ENCODE measurements at regions not wholly inside any gene's neighbourhood (a gene's known extent, or its start where the extent isn't known, plus 50 kb on each side); places are given as distances from the start of the nearest gene placed in this dataset.
"Not testable (repeated sequence)": the region's sequence is repeated elsewhere in the genome, so short reads cannot be mapped to it uniquely, and the experiment has no call there.

DNA sequence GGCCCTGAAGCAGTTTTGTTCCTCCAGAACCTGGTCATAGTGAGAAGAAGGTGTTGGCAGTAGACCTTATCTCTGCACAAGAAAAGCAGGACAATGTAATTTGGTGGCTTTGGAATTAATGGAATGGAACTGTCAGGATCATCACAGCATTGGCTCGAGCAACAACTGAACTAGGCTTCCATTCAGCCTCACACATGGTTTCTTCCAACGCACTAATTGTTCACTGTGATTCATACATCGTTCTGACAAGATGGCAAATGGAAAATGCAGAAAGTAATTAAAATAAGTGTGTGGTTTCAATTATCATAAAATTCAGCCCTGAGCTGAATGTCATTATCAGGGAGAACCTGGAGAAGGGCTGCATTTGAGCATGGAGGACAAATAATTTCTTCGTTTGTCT lies 80.6 kb downstream of the MFSD1 start:
- DNase-seq: peak; percentile 22

DNA sequence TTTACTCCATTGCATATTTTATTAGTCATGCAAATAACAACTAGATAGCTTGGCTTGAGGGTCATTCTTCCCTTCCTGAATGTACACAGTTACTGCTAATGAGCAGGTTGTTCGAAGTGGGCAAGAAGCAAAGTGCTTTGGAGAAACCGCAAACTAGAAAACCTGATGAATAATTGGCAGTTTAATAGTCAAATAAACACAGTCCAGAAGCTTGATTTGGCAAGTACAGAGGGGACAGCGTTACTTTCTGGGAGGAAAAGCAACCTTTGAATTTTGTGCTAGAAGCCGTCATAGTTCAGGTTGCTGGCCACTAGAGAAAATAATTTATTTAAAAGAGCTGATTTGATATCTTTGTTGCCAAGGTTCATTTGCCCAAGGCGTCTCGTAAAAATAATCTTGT lies 94.9 kb downstream of the MFSD1 start:
- DNase-seq: no peak

DNA sequence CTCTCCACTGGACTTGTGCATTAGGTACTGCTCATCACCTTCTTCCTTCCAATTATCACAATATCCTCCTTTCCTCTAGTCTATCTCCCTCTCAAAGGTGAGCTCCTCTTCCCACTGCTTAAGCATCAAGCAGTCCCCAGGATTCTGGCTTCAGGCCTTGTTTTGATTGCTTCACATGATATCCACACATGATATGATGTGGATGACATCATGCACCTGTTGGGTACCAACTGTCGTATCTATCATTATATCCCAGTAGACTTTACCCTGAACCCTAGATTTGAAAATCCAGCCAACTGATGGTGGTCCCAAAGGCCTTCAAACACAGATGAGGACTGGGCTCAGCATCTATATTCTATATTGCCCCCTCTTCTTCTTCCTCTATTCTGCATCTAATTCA lies 104.9 kb downstream of the MFSD1 start:
- DNase-seq: no peak

GRCh38 chr3:158908187-158908734 lies 106.4 kb downstream of the MFSD1 start:
- no peak for DNase-seq

DNA sequence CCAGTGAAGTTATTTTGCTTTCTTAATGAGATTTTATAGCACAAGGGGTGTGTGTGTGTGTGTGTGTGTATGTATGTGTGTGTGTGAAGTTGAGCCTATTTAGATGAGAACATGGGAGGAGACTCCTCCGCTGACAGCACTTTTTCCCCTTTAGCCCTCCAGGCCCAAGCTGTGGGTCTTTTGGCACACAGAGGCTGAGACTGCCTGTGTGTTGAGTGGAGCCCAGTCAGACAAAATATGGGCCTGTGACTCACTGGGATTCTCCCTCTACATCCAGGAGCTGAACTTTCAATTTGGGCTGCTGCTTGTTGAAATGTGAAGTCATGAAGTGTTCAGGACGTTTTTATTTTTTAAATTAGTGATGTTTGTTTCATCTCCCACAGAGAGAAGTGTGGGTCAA lies 108.0 kb downstream of the MFSD1 start:
- DNase-seq: no peak

GRCh38 chr3:158911586-158911985 lies 109.7 kb downstream of the MFSD1 start:
- DNase-seq: no peak

DNA sequence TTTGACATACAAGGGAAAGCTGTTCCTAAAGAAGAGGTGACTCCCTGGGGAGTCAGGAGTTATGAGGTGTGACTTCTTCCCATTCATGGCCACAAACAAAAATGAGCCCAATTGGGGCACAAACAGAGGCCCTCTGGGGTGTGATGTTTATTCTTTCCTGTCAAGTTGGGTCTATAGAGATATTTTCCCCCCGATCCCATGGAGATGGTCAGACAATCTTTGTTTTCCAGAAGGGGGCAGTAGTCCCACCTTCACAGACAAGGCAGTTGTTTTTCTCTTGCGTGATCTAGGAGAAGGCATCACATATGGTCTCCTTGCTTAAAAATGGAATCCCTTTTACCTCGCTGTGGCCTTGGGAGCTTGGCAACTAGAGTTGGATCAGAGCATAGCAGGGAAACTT lies 110.3 kb downstream of the MFSD1 start:
- no peak for DNase-seq

DNA sequence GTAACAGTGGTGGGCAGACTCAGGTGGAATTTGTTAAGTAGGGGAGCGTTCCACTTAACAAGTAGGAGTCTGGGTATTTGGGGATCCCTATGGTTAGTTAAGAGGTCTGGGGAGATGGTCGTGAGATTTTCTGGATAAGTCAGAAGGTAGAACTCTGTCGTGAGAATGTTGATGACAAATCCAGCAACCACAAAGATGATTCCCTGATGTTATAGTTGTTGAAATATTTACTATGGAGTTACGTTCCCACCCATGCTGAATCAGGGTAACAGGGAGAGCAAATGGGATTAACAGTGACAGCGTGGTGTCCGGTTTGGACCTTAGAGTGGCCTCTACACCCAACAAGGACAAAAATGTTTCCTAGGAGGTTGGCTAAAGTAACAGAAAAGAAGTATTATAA lies 110.8 kb downstream of the MFSD1 start:
- no peak for DNase-seq

DNA sequence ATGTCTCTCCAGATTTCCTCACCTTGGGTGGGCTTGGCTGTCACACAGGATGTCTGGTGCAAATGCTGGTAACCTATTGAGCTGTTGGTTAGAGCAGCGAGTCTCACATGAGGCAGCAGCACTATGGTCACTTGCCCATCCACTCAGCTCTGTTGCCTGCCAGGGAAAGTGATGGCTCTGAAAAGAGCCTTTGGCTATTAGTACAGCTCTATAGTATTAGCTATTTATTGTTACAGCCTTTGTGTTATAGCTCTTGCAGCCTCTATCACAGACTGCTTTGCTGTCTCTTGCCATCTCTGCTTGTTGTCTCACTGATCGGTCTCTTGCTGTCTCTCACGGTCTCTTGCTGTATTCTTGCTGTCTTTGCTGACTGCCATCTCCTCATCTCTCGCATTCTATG lies 114.3 kb downstream of the MFSD1 start:
- no peak for DNase-seq

- DNase-seq: no peak
These were observed 116.2 kb downstream of the MFSD1 start for GRCh38 chr3:158918008-158918407.

DNA sequence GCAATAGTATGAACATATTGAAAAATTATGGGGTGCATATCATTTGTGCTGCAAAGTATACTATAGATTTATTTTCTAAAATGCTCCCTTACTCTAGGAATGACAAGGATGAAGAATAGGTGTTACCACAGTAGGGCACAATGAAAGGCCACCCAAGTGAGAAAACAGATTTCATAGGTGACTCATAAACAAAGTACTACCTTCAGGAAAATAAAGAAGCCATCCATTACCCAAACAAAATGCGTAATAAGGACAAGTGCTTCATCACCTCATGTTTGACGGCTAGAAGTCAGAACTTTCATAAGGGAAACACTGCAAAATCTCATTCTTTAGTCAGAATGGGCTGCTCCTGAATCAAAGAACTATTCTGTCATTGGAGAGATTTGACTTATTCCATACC lies 116.6 kb downstream of the MFSD1 start:
- no peak for DNase-seq

- no peak for DNase-seq
These were observed 118.5 kb downstream of the MFSD1 start for GRCh38 chr3:158920371-158920770.

DNA sequence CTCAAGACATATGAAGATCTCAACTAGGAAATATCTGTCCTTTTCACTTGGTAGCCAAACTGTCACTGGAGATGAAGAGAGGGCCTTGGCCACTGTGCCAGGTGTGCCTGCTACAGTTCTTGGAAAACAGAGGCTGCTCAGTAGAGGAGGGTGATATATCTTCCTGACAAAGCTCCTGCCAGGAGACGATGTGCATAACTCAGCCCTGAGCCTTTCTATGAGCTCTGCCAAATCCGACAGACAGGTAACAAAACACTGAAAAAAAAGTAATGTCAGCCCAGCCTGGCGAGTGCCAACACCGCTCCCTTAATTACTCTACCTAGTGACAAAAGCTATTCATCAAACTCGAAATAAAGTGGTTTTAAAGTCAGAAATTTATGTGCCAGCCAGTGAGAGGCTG lies 123.2 kb downstream of the MFSD1 start:
- no peak for DNase-seq

GRCh38 chr3:158925828-158926494 lies 124.1 kb downstream of the MFSD1 start:
- DNase-seq: no peak

DNA sequence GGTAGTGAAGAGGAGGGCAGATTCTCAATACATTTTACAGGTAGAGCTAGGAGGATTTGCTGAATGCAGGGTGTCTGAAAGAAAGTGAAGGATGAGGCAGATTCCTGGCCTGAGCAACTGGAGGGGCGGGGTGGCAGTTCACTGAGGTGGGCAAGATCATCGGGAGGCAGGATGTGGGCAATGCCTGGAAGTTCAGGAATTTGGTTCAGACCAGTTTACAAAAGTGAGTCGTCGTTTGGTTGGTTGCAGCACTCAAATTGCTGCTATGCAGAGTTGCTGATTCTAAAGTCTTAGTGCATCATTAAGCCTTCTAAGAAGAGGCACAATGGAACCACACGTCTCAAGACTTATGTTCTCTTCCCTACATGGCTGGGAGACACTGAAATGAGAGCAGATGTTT lies 134.0 kb downstream of the MFSD1 start:
- DNase-seq: no peak

DNA sequence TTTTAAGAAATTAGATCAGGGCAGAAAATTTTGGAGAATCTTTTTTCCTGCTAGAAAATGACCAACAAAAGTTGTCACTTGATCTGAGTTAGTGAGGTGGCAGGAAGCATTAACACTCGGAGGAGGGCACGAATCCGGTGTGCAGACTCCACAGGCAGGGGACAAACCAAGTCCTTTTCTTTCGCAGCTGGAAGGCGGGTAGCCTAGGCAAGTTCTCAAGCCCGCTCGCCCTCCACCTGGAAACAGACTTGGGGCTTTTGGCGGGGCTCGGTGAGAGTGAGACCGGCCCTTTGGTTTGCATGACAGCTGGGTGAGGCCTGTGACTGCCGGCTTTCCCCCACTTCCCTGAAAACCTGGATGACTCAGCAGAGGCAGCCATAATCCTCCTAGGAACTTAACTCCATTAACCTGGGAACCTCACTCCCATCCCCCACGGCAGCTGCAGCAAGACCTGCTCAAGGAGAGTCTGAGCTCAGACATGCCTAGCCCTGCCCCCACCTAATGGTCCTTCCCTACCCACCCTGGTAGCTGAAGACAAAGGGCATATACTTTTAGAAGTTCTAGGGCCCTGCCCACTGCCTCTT lies 134.8 kb downstream of the MFSD1 start:
- DNase-seq: no peak

GRCh38 chr3:158950178-158950901 lies 148.5 kb downstream of the MFSD1 start:
- no peak for DNase-seq

GRCh38 chr3:158953131-158953530 lies 151.3 kb downstream of the MFSD1 start:
- DNase-seq: no peak

DNA sequence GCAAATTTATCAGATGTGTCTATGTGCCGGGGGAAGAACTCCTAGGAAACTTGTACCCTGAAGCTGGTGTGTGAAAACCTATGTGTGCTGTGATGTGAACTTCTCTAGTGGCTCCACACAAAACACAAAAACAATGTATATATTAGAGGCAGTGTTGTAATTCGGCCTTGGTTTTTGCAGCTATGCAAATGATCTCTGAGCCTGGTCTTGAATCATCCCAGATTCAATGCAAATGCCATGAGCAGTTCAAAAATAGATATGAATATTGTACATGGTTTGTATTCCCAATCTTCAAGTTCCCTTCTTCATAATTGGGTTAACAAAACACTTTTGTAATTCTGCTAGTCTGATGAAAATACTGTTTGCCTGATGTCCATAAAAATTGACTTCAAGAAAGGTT lies 152.6 kb downstream of the MFSD1 start:
- no peak for DNase-seq

DNA sequence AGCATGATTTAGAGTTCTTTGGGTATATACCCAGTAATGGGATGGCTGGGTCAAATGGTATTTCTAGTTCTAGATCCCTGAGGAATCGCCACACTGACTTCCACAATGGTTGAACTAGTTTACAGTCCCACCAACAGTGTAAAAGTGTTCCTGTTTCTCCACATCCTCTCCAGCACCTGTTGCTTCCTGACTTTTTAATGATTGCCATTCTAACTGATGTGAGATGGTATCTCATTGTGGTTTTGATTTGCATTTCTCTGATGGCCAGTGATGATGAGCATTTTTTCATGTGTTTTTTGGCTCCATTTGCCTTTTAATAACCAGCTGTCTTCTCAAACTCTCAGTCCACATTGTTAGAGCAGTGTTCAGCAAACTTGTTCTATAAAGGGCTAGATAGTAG lies 155.9 kb downstream of the MFSD1 start:
- DNase-seq: not testable (repeated sequence)

GRCh38 chr3:158958873-158959272 lies 157.0 kb downstream of the MFSD1 start:
- no peak for DNase-seq

DNA sequence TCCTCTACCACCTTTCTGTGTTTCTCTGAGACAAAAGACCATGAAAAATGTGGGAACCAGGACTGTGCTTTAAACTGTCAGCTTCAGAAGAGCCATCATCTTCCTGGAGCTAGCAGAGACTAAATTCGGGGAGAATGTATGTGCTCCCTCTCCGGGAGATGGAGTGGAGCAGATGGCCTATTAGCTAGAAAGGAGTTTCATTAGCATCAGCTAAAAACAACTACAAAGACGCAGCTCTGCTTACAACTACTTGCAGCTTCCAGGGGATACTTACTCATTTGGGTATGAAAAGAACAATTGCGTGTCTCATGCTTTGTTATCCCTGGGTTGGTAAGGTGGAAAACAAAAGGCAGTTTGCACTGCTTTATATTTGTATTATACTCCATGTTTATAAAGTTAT lies 159.6 kb downstream of the MFSD1 start:
- no peak for DNase-seq

DNA sequence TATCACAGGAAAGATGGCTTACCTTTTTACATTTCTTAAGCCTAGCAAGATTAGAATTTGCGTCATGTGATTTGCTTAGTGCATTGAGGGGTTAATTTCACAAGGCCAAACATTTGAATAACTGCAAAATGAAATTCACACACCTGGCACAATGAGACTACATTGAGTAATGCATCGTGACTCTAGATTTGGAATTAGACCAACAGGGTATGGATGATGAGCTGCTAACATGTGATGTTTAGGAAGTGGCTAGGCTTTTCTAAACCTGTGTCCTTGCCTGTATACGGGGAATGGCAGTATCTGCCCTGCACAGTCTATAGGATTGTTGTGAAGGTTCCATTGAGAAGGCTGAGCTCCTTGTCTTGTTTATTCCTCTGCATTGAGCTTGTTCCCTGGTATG lies 160.1 kb downstream of the MFSD1 start:
- no peak for DNase-seq

- no peak for DNase-seq
These were observed 168.2 kb downstream of the MFSD1 start for GRCh38 chr3:158970006-158970405.

All from NCI-H1694 treated with DMSO at 0.1 percent for 48 hours (cell line).